HepG2 (cell line): ENCODE measurements at regions not wholly inside any gene's neighbourhood (a gene's known extent, or its start where the extent isn't known, plus 50 kb on each side); places are given as distances from the start of the nearest gene placed in this dataset.

Experiments
- ATAC-seq: fragments of 200-7000 bp; cut with Tn5 transposase; 3 replicates; pipeline ENCODE4 v1.9.1; 2020; ENCODE audit warnings: mild to moderate bottlenecking, moderate library complexity
- BruUV-seq: library from RNA; stranded (reverse); fragments of 400-500 nt; replicated peaks from 2 replicates; lab custom pipeline; 2021; lab: Mats Ljungman, UMichigan
- CTCF ChIA-PET: fragments of 300-600 bp; formaldehyde crosslinking; extraction: SDS; loops from one replicate; lab custom pipeline; 2021; ENCODE audit warnings: low total read pairs, inconsistent platforms, low intra/inter-chr PET ratio; lab: Yijun Ruan, JAX
- POLR2A ChIA-PET: fragments of 350-600 bp; sonication (Branson Sonifier 250); formaldehyde crosslinking; loops from one replicate; lab custom pipeline; 2020; ENCODE audit warnings: antibody characterized with exemption, inconsistent platforms; lab: Yijun Ruan, JAX
- DNase-seq: peaks from one replicate; pipeline ENCODE4 v3.0.0-alpha.2; 2015; ENCODE audit warnings: low spot score
- FAIRE-seq: peaks from 3 replicates; lab custom pipeline; 2011; peaks lifted over from hg19 to GRCh38; lab: Jason Lieb, UNC
- H2AFZ ChIP-seq: one replicate; pipeline ENCODE4 v1.6.1; 2011; ENCODE audit warnings: low read length, inconsistent platforms
- H3K27ac ChIP-seq: fragments of 300-600 bp; 3 replicates; pipeline ENCODE4 v1.8.0; 2011; ENCODE audit warnings: mixed run types, mild to moderate bottlenecking, mixed read lengths, low read length, inconsistent platforms; ENCODE audit not compliant: insufficient read depth; ENCODE audit errors: extremely low read length
- H3K27me3 ChIP-seq, 2 experiments: fragments of 200-600 bp in 1 of 2; 2 replicates in 1 of 2; 3 replicates in 1 of 2; pipeline versions ENCODE4 v1.6.0 to v1.8.0; 2011; ENCODE audit warnings: low read length in 2 of 2, mild to moderate bottlenecking in 2 of 2, moderate library complexity in 2 of 2, inconsistent platforms in 1 of 2; ENCODE audit not compliant: insufficient read depth in 2 of 2, control insufficient read depth in 1 of 2
- H3K36me3 ChIP-seq, 2 experiments: fragments of 200-600 bp in 1 of 2; replicated peaks in 1 of 2; 2 replicates in 1 of 2; 3 replicates in 1 of 2; pipeline versions ENCODE4 v1.5.1 to v1.8.0; 2011; ENCODE audit warnings: low read length in 2 of 2, inconsistent platforms in 1 of 2; ENCODE audit not compliant: insufficient read depth in 2 of 2, control insufficient read depth in 1 of 2
- H3K4me1 ChIP-seq: 2 replicates; pipeline ENCODE4 v1.5.1; 2012; ENCODE audit warnings: low read length, inconsistent platforms; ENCODE audit not compliant: insufficient read depth
- H3K4me2 ChIP-seq: 2 replicates; pipeline ENCODE4 v1.6.0; 2011; ENCODE audit warnings: low read depth, low read length, inconsistent platforms
- H3K4me3 ChIP-seq, 3 experiments: fragments of 200-600 bp in 1 of 3; sonication (generic), shearing (Covaris generic) in 1 of 3; replicated peaks in 1 of 3; 2 replicates each; pipeline ENCODE4 v1.5.1; 2011 to 2016; ENCODE audit warnings: low read length in 3 of 3, inconsistent platforms in 2 of 3, low read depth in 2 of 3, mild to moderate bottlenecking in 2 of 3, control low read depth in 1 of 3, mixed read lengths in 1 of 3; ENCODE audit not compliant: insufficient read depth in 1 of 3
- H3K79me2 ChIP-seq: one replicate; pipeline ENCODE4 v1.6.1; 2011; ENCODE audit warnings: low read length, inconsistent platforms; ENCODE audit not compliant: insufficient read depth
- H3K9ac ChIP-seq: 2 replicates; pipeline ENCODE4 v1.6.0; 2011; ENCODE audit warnings: mild to moderate bottlenecking, low read depth, low read length, inconsistent platforms; ENCODE audit not compliant: insufficient read depth
- H3K9me3 ChIP-seq: 2 replicates; pipeline ENCODE4 v1.5.1; 2012; ENCODE audit warnings: mild to moderate bottlenecking, low read length
- H4K20me1 ChIP-seq: 2 replicates; pipeline ENCODE4 v1.6.0; 2011; ENCODE audit warnings: inconsistent platforms, mild to moderate bottlenecking, low read length, moderate library complexity; ENCODE audit not compliant: insufficient read depth
- CSRNP1 ChIP-seq: sonication (generic); formaldehyde crosslinking; IDR thresholded peaks from 2 replicates; pipeline ENCODE4 v1.8.1; 2023; ENCODE audit warnings: mild to moderate bottlenecking, missing genetic modification reagents
- DNMT1 ChIP-seq: sonication (generic); formaldehyde crosslinking; IDR thresholded peaks from 2 replicates; pipeline ENCODE4 v1.5.1; 2020; ENCODE audit warnings: mild to moderate bottlenecking, missing genetic modification reagents
- KLF11 ChIP-seq: IDR thresholded peaks from 2 replicates; pipeline ENCODE4 v1.6.1; 2016; ENCODE audit warnings: missing compliant biosample characterization
- ZBTB26 ChIP-seq: IDR thresholded peaks from 2 replicates; pipeline ENCODE4 v1.6.1; 2016; ENCODE audit warnings: missing compliant biosample characterization, missing genetic modification reagents, borderline replicate concordance
- ZFP37 ChIP-seq: sonication (generic); formaldehyde crosslinking; IDR thresholded peaks from 2 replicates; pipeline ENCODE4 v1.4.0; 2020; ENCODE audit warnings: missing genetic modification reagents, borderline replicate concordance
- ZNF777 ChIP-seq: sonication (generic); formaldehyde crosslinking; IDR thresholded peaks from 2 replicates; pipeline ENCODE4 v1.4.0; 2020; ENCODE audit warnings: missing genetic modification reagents
- in situ Hi-C: cut with HindIII; loops from 2 replicates; pipeline ENCODE4 v1.10.0; 2017; ENCODE audit warnings: low pct_unique_long_range_greater_than_20kb; ENCODE audit not compliant: extremely low pct_ligation_motif_present
- intact Hi-C: fragments of 100-400 bp; cut with micrococcal nuclease; formaldehyde crosslinking; loops from one replicate; pipeline ENCODE4 v1.10.0; 2022; ENCODE audit not compliant: unreplicated experiment
- TF ChIP-seq, protein P1 (sequence below): sonication (generic); formaldehyde crosslinking; IDR thresholded peaks from 2 replicates; pipeline ENCODE4 v1.4.0; 2020; ENCODE audit warnings: missing genetic modification reagents

DNA sequence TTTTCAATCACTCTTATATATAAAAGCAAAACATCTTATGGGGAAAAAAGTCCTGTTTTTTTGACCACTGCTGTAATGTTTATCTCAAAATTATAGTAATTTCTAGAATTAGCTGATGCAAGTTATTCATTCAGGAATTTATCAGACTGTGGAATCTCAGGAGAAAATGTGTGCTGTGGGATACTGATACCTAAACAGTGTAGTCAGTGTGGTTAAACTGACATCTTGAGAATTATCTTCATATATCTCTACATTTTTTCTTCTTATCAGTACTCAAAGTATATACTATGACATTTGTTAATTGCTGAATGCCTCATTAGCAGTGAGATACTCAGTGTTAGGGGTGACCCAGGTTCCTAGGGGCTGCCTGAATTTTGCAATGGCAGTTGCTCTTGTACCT is 839.3 kb downstream of the KCNT2 start:
- H3K9ac ChIP-seq, result no peak overlapping the region
- no peaks in the 10 kb centered on the region for H3K9me3 ChIP-seq
- TF ChIP-seq, protein P1, sequence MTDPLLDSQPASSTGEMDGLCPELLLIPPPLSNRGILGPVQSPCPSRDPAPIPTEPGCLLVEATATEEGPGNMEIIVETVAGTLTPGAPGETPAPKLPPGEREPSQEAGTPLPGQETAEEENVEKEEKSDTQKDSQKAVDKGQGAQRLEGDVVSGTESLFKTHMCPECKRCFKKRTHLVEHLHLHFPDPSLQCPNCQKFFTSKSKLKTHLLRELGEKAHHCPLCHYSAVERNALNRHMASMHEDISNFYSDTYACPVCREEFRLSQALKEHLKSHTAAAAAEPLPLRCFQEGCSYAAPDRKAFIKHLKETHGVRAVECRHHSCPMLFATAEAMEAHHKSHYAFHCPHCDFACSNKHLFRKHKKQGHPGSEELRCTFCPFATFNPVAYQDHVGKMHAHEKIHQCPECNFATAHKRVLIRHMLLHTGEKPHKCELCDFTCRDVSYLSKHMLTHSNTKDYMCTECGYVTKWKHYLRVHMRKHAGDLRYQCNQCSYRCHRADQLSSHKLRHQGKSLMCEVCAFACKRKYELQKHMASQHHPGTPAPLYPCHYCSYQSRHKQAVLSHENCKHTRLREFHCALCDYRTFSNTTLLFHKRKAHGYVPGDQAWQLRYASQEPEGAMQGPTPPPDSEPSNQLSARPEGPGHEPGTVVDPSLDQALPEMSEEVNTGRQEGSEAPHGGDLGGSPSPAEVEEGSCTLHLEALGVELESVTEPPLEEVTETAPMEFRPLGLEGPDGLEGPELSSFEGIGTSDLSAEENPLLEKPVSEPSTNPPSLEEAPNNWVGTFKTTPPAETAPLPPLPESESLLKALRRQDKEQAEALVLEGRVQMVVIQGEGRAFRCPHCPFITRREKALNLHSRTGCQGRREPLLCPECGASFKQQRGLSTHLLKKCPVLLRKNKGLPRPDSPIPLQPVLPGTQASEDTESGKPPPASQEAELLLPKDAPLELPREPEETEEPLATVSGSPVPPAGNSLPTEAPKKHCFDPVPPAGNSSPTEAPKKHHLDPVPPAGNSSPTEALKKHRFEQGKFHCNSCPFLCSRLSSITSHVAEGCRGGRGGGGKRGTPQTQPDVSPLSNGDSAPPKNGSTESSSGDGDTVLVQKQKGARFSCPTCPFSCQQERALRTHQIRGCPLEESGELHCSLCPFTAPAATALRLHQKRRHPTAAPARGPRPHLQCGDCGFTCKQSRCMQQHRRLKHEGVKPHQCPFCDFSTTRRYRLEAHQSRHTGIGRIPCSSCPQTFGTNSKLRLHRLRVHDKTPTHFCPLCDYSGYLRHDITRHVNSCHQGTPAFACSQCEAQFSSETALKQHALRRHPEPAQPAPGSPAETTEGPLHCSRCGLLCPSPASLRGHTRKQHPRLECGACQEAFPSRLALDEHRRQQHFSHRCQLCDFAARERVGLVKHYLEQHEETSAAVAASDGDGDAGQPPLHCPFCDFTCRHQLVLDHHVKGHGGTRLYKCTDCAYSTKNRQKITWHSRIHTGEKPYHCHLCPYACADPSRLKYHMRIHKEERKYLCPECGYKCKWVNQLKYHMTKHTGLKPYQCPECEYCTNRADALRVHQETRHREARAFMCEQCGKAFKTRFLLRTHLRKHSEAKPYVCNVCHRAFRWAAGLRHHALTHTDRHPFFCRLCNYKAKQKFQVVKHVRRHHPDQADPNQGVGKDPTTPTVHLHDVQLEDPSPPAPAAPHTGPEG (CRISPR knock-in tag), result no peak
- TF ChIP-seq ZBTB26 (CRISPR knock-in tag), result no peak
- no peak for TF ChIP-seq ZNF777 (CRISPR knock-in tag)
- no peak for TF ChIP-seq DNMT1 (CRISPR knock-in tag)
- TF ChIP-seq CSRNP1 (CRISPR knock-in tag), result no peak
- TF ChIP-seq KLF11 (CRISPR knock-in tag), result no peak
- TF ChIP-seq ZFP37 (CRISPR knock-in tag), result no peak
- no peaks in the 10 kb centered on the region for H3K27me3 ChIP-seq
- no peak overlapping the region for H3K4me2 ChIP-seq
- H3K4me3 ChIP-seq, result no peak overlapping the region
- FAIRE-seq (no peak), ATAC-seq (no peak), DNase-seq (no peak)
- H3K36me3 ChIP-seq, result no peaks in the 10 kb centered on the region
- no peak overlapping the region for H3K27ac ChIP-seq
- H4K20me1 ChIP-seq, result no peaks in the 10 kb centered on the region
- no peaks in the 10 kb centered on the region for H3K79me2 ChIP-seq
- intact Hi-C loops, result no loop called here
- no TSS peak for BruUV-seq
- H2AFZ ChIP-seq, result no peak overlapping the region
- no peaks in the 10 kb centered on the region for H3K4me1 ChIP-seq
- ChIA-PET CTCF (no interaction called here), POLR2A (no interaction called here)
- in situ Hi-C loops, result no loop called here
